Common myeloid progenitor, CD34-positive (primary cell): ENCODE measurements at regions not wholly inside any gene's neighbourhood (a gene's known extent, or its start where the extent isn't known, plus 50 kb on each side); places are given as distances from the start of the nearest gene placed in this dataset.

Source experiments
- CTCF ChIA-PET: fragments of 350-600 bp; sonication (Branson Sonifier 250); formaldehyde crosslinking; loops from one replicate; lab custom pipeline; 2021; ENCODE audit warnings: antibody characterized with exemption; lab: Charles Lee
- POLR2A ChIA-PET: fragments of 350-600 bp; sonication (Branson Sonifier 250); formaldehyde crosslinking; loops from one replicate; lab custom pipeline; 2021; ENCODE audit warnings: antibody characterized with exemption; lab: Charles Lee
- DNase-seq, 3 donors: peaks; one replicate each; pipeline versions ENCODE4 v3.0.0 to v3.0.0-alpha.2; 2013
- H3K27ac ChIP-seq, 2 experiments: 1 replicate in 1 of 2; 2 replicates in 1 of 2; pipeline ENCODE4 v1.7.0; 2013; ENCODE audit warnings: inconsistent platforms in 2 of 2, low read length in 2 of 2, mild to moderate bottlenecking in 2 of 2, low read depth in 1 of 2, moderate library complexity in 1 of 2; ENCODE audit not compliant: severe bottlenecking in 2 of 2, insufficient read depth in 1 of 2, poor library complexity in 1 of 2
- H3K27me3 ChIP-seq, 5 experiments: replicated peaks in 2 of 5; 1 replicate in 3 of 5; 2 replicates in 2 of 5; pipeline versions ENCODE4 v1.6.1 to v1.7.0; 2013; ENCODE audit warnings: low read length in 4 of 5, mild to moderate bottlenecking in 2 of 5, moderate library complexity in 2 of 5, inconsistent platforms in 1 of 5; ENCODE audit not compliant: insufficient read depth in 5 of 5, control insufficient read depth in 4 of 5
- H3K36me3 ChIP-seq, 4 experiments: 1 replicate in 2 of 4; 2 replicates in 2 of 4; pipeline versions ENCODE4 v1.6.1 to v1.7.0; 2013; ENCODE audit warnings: low read length in 3 of 4, control low read depth in 1 of 4, mild to moderate bottlenecking in 1 of 4; ENCODE audit not compliant: control insufficient read depth in 4 of 4, insufficient read depth in 4 of 4
- H3K4me1 ChIP-seq, 4 experiments: 1 replicate in 3 of 4; 2 replicates in 1 of 4; pipeline versions ENCODE4 v1.6.1 to v1.7.1; 2013; ENCODE audit warnings: low read length in 3 of 4, mild to moderate bottlenecking in 3 of 4, control low read depth in 1 of 4, inconsistent platforms in 1 of 4, moderate library complexity in 1 of 4; ENCODE audit not compliant: control insufficient read depth in 4 of 4, insufficient read depth in 4 of 4; ENCODE audit errors: control extremely low read depth in 1 of 4
- H3K4me3 ChIP-seq, 7 experiments: 1 replicate in 4 of 7; 2 replicates in 3 of 7; pipeline versions ENCODE4 v1.5.1 to v1.7.0; 2013; ENCODE audit warnings: mild to moderate bottlenecking in 7 of 7, low read length in 6 of 7, moderate library complexity in 6 of 7, inconsistent platforms in 2 of 7, low read depth in 2 of 7, control low read depth in 1 of 7; ENCODE audit not compliant: insufficient read depth in 4 of 7, control insufficient read depth in 1 of 7; ENCODE audit errors: extremely low read depth in 1 of 7
- H3K9me3 ChIP-seq, 5 experiments: 1 replicate in 4 of 5; 2 replicates in 1 of 5; pipeline versions ENCODE4 v1.6.1 to v1.7.1; 2013; ENCODE audit warnings: low read length in 4 of 5, mild to moderate bottlenecking in 2 of 5, inconsistent platforms in 1 of 5, low read depth in 1 of 5, moderate library complexity in 1 of 5; ENCODE audit not compliant: control insufficient read depth in 4 of 5, insufficient read depth in 2 of 5; ENCODE audit errors: control extremely low read depth in 1 of 5
- WGBS: methylation state at CpG from one replicate; pipeline ENCODE4 v1.1.5; 2013; ENCODE audit not compliant: insufficient coverage; 5-methylcytosine and 5-hydroxymethylcytosine counted together

- Histone ChIP-seq H3K4me3 (no peak overlapping the region), H3K9me3 (no peaks in the 10 kb centered on the region), H3K4me1 (no peaks in the 10 kb centered on the region), H3K36me3 (no peaks in the 10 kb centered on the region), H3K27ac (no peak overlapping the region), H3K27me3 (peaks cover 7 to 23% (median 14%) of the 10 kb centered on the region in 5 experiments)
- POLR2A ChIA-PET, result no interaction called here
- CTCF ChIA-PET, result no interaction called here
- no peak for DNase-seq
- WGBS, result 97% methylated on average over 4 of the region's 4 CpGs
These were observed 168.3 kb downstream of the HERPUD2 start for GRCh38 chr7:35526645-35527044.

- WGBS, result 100% methylated on average over 2 of the region's 5 CpGs
- DNase-seq, result no peak
- POLR2A ChIA-PET, result no interaction called here
These were observed 170.7 kb downstream of the HERPUD2 start for GRCh38 chr7:35524112-35524804.

GRCh38 chr7:35523292-35523691, 171.6 kb downstream of the HERPUD2 start:
- 86% methylated on average over 4 of the region's 7 CpGs for WGBS
- CTCF ChIA-PET, result interaction anchor here (1.0 kb wide), 1 partner anchor 100 kb away, joined by 3 read pairs; no protein-coding TSS in a partner anchor
- H3K27ac ChIP-seq, result no peak overlapping the region
- H3K4me3 ChIP-seq, result no peak overlapping the region
- POLR2A ChIA-PET, result no interaction called here
- H3K36me3 ChIP-seq, result no peaks in the 10 kb centered on the region
- no peaks in the 10 kb centered on the region for H3K4me1 ChIP-seq
- H3K9me3 ChIP-seq, result peaks cover 0 to 2% (median 0%) of the 10 kb centered on the region in 5 experiments
- peaks cover 7 to 33% (median 15%) of the 10 kb centered on the region in 5 experiments for H3K27me3 ChIP-seq
- no peak for DNase-seq

More at GRCh38 chr7:35524112-35524804, 170.7 kb downstream of the HERPUD2 start:
- Histone ChIP-seq H3K27me3 (peaks cover 7 to 30% (median 15%) of the 10 kb centered on the region in 5 experiments), H3K9me3 (peaks cover 0 to 2% (median 0%) of the 10 kb centered on the region in 5 experiments), H3K27ac (no peak overlapping the region), H3K36me3 (no peaks in the 10 kb centered on the region), H3K4me1 (no peaks in the 10 kb centered on the region), H3K4me3 (no peak overlapping the region)
- CTCF ChIA-PET, result interaction anchor here (1.2 kb wide), 1 partner anchor 13 kb away, joined by 3 read pairs; no protein-coding TSS in a partner anchor

- 41% methylated on average over 3 of the region's 5 CpGs for WGBS
- ChIA-PET POLR2A (no interaction called here), CTCF (interaction anchor here (1.0 kb wide), 1 partner anchor 101 kb away, joined by 3 read pairs; no protein-coding TSS in a partner anchor)
- no peak overlapping the region for H3K27ac ChIP-seq
- no peaks in the 10 kb centered on the region for H3K4me1 ChIP-seq
- H3K9me3 ChIP-seq, result peaks cover 0 to 2% (median 0%) of the 10 kb centered on the region in 5 experiments
- no peak overlapping the region for H3K4me3 ChIP-seq
- no peak for DNase-seq
- peaks cover 7 to 33% (median 13%) of the 10 kb centered on the region in 5 experiments for H3K27me3 ChIP-seq
- no peaks in the 10 kb centered on the region for H3K36me3 ChIP-seq
These were observed 172.2 kb downstream of the HERPUD2 start for GRCh38 chr7:35522697-35523096.

GRCh38 chr7:35521941-35522340, 173.0 kb downstream of the HERPUD2 start:
- Histone ChIP-seq H3K4me1 (no peaks in the 10 kb centered on the region), H3K27ac (no peak overlapping the region), H3K4me3 (no peak overlapping the region), H3K27me3 (peaks cover 7 to 33% (median 14%) of the 10 kb centered on the region in 5 experiments), H3K36me3 (no peaks in the 10 kb centered on the region), H3K9me3 (peaks cover 0 to 2% (median 0%) of the 10 kb centered on the region in 5 experiments)
- ChIA-PET POLR2A (no interaction called here), CTCF (no interaction called here)
- DNase-seq, result no peak
- no CpG with 5 or more reads among the region's 3 CpGs for WGBS

- POLR2A ChIA-PET, result no interaction called here
- H3K4me3 ChIP-seq, result no peak overlapping the region
- no peaks in the 10 kb centered on the region for H3K36me3 ChIP-seq
- peaks cover 7 to 33% (median 20%) of the 10 kb centered on the region in 5 experiments for H3K27me3 ChIP-seq
- H3K4me1 ChIP-seq, result no peaks in the 10 kb centered on the region
- H3K27ac ChIP-seq, result no peak overlapping the region
- no peak for DNase-seq
- 68% methylated on average over 5 of the region's 5 CpGs for WGBS
- CTCF ChIA-PET, result interaction anchor here (1.1 to 1.9 kb wide), 4 partner anchors 10 to 104 kb away, joined by 4 to 9 read pairs (median 7); no protein-coding TSS in a partner anchor
- H3K9me3 ChIP-seq, result peaks cover 0 to 2% (median 0%) of the 10 kb centered on the region in 5 experiments
These were observed 173.9 kb downstream of the HERPUD2 start for GRCh38 chr7:35520810-35521625.
